ENCODE measurements at regions not wholly inside any gene's neighbourhood (a gene's known extent, or its start where the extent isn't known, plus 50 kb on each side); places are given as distances from the start of the nearest gene placed in this dataset.
"Not testable (repeated sequence)": the region's sequence is repeated elsewhere in the genome, so short reads cannot be mapped to it uniquely, and the experiment has no call there.

DNA sequence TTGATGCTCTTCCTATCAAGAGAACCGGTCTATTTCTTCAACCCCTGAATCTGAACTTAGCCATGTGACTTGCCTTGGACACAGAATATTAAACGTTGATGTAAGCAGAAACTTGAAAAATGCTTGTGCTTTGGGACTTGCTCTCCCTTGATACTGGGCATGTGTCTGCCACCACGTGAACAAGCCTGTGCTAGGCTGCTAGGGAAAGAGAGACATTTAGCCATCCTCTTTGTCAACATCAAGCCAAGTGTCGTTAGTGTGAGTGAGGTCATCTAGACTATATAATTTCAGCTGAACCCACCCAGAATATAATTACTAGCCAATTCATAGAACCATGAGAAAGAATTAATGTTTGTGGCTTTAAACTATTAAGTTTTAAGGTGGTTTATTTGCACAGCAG, 98.2 kb upstream of the TRHDE start:
- CTCF ChIA-PET = no interaction called here
- no peak for DNase-seq (ENCODE audit: extremely low spot score)
- POLR2A ChIA-PET = no interaction called here
- TF ChIP-seq NFRKB (IDR thresholded peaks at IDR 0.05) (no peak), PKNOX1 (IDR thresholded peaks at IDR 0.05) (no peak), TARDBP (IDR thresholded peaks at IDR 0.05) (no peak), ELF4 (IDR thresholded peaks at IDR 0.05) (no peak), SP1 (IDR thresholded peaks at IDR 0.05) (no peak), FOXM1 (IDR thresholded peaks at IDR 0.05; ENCODE audit: borderline replicate concordance) (no peak), HDGF (IDR thresholded peaks at IDR 0.05; ENCODE audit: borderline replicate concordance) (no peak), L3MBTL2 (conservative IDR thresholded peaks at IDR 0.05) (no peak), BHLHE40 (IDR thresholded peaks at IDR 0.05; ENCODE audit: borderline replicate concordance) (no peak), LEF1 (IDR thresholded peaks at IDR 0.05; ENCODE audit: borderline replicate concordance) (no peak), CTBP1 (IDR thresholded peaks at IDR 0.05; ENCODE audit: borderline replicate concordance) (no peak)

DNA sequence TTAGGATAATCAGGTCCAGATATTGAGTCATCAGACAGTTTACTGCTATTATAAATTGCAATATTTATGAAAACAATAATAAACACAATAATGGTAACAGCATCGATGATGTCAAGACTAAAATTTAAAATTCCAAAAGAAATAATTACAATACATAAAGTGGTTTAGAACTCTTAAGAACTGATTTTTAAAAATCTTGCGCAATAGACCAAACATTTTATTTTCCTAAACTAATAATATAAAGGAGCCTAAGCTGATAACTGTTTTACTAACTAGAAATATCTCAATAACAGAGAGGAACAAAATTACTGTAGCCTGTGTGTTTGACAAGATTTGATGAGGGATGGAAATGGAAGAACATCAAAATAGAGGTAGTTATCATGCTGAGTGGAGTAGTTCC, 93.9 kb upstream of the TRHDE start:
- TF ChIP-seq PKNOX1 (IDR thresholded peaks at IDR 0.05) = no peak
- no peak for TF ChIP-seq ARNT (IDR thresholded peaks at IDR 0.05)
- DNase-seq (ENCODE audit: extremely low spot score) = no peak
- ChIA-PET CTCF (no interaction called here), POLR2A (no interaction called here)

GRCh38 chr12:72178871-72179270, 93.3 kb upstream of the TRHDE start:
- ChIA-PET CTCF (no interaction called here), POLR2A (no interaction called here)
- DNase-seq (ENCODE audit: extremely low spot score) = no peak
- TF ChIP-seq LEF1 (IDR thresholded peaks at IDR 0.05; ENCODE audit: borderline replicate concordance) = no peak

GRCh38 chr12:72179841-72180240, 92.3 kb upstream of the TRHDE start:
- no peak for DNase-seq (ENCODE audit: extremely low spot score)
- POLR2A ChIA-PET = no interaction called here
- CTCF ChIA-PET = no interaction called here
- TF ChIP-seq TARDBP (IDR thresholded peaks at IDR 0.05) (no peak), FOXM1 (IDR thresholded peaks at IDR 0.05; ENCODE audit: borderline replicate concordance) (no peak), LEF1 (IDR thresholded peaks at IDR 0.05; ENCODE audit: borderline replicate concordance) (no peak), CTBP1 (IDR thresholded peaks at IDR 0.05; ENCODE audit: borderline replicate concordance) (no peak)

DNA sequence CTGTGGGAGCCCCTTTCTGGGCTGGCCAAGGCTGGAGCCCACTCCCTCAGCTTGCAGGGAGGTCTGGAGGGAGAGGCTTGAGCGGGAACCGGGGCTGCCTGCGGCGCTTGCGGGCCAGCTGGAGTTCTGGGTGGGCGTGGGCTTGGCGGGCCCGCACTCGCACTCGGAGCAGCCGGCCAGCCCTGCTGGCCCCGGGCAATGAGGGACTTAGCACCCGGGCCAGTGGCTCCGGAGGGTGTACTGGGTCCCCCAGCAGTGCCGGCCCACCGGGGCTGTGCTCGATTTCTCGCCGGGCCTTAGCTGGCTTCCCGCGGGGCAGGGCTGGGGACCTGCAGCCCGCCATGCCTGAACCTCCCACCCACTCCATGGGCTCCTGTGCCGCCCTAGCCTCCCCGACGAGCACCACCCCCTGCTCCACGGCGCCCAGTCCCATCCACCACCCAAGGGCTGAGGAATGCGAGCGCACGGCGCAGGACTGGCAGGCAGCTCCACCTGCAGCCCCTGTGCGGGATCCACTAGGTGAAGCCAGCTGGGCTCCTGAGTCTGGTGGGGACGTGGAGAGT, 87.1 kb upstream of the TRHDE start:
- DNase-seq (ENCODE audit: extremely low spot score); POLR2A ChIA-PET; CTCF ChIA-PET: not testable (repeated sequence)

DNA sequence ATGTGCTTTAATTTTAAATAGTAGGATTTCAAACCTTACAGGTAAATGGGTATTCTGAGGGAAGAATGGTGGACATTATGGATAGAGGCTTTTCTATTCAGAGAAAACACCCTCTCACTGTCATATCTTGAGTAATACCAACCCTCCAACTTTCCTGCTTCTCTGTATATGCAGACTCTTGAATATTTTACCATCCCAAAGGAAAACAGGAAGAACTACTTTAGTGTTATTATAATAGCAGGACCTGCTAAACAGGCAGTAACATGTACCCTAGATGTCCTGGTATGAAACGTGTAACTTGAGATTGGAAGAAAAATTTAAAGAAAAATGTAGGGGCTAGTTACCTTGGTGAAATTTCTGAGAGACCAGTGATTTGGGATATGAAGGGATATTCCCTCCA, 82.9 kb upstream of the TRHDE start:
- TF ChIP-seq ZNF384 (IDR thresholded peaks at IDR 0.05) = no peak
- TF ChIP-seq ARNT (IDR thresholded peaks at IDR 0.05) = no peak
- no peak for TF ChIP-seq PKNOX1 (IDR thresholded peaks at IDR 0.05)
- no peak for TF ChIP-seq FOXA1 (IDR thresholded peaks at IDR 0.05)
- TF ChIP-seq L3MBTL2 (conservative IDR thresholded peaks at IDR 0.05) = no peak
- TF ChIP-seq BHLHE40 (IDR thresholded peaks at IDR 0.05; ENCODE audit: borderline replicate concordance) = no peak
- TF ChIP-seq CTBP1 (IDR thresholded peaks at IDR 0.05; ENCODE audit: borderline replicate concordance) = no peak
- no peak for TF ChIP-seq TARDBP (IDR thresholded peaks at IDR 0.05)
- TF ChIP-seq SUZ12 (IDR thresholded peaks at IDR 0.05) = no peak
- no peak for TF ChIP-seq NFRKB (IDR thresholded peaks at IDR 0.05)
- no peak for TF ChIP-seq HDGF (IDR thresholded peaks at IDR 0.05; ENCODE audit: borderline replicate concordance)
- TF ChIP-seq SP1 (IDR thresholded peaks at IDR 0.05) = no peak
- no peak for TF ChIP-seq FOXM1 (IDR thresholded peaks at IDR 0.05; ENCODE audit: borderline replicate concordance)
- no peak for TF ChIP-seq ELF4 (IDR thresholded peaks at IDR 0.05)
- TF ChIP-seq LEF1 (IDR thresholded peaks at IDR 0.05; ENCODE audit: borderline replicate concordance) = no peak
- no peak for TF ChIP-seq FOXK2 (IDR thresholded peaks at IDR 0.05)
- CTCF ChIA-PET = no interaction called here
- POLR2A ChIA-PET = no interaction called here
- DNase-seq (ENCODE audit: extremely low spot score) = no peak

DNA sequence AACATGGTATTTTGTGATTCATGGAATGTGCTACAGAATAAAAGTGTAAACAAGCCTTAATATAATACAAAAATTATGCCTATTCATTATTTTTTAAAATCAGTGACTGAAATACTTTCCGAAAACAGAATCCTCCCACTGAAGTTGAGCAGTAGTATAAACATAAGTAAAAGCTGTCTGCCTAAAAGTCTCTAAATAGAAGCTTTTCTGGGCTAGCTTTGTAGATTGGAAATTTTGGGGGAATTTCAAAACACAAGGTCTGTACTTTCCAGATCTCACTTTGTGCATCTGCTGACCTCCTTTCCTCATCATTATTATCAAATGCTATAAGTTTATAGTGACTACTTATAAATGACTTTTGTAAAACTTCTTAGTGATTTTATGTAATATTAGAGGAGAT, 80.4 kb upstream of the TRHDE start:
- TF ChIP-seq ELF4 (IDR thresholded peaks at IDR 0.05) (no peak), ARNT (IDR thresholded peaks at IDR 0.05) (no peak), SP1 (IDR thresholded peaks at IDR 0.05) (no peak), ZNF384 (IDR thresholded peaks at IDR 0.05) (no peak), PKNOX1 (IDR thresholded peaks at IDR 0.05) (no peak), BHLHE40 (IDR thresholded peaks at IDR 0.05; ENCODE audit: borderline replicate concordance) (no peak), FOXK2 (IDR thresholded peaks at IDR 0.05) (no peak), NFRKB (IDR thresholded peaks at IDR 0.05) (no peak), TARDBP (IDR thresholded peaks at IDR 0.05) (no peak), LEF1 (IDR thresholded peaks at IDR 0.05; ENCODE audit: borderline replicate concordance) (no peak), HDGF (IDR thresholded peaks at IDR 0.05; ENCODE audit: borderline replicate concordance) (no peak), FOXA1 (IDR thresholded peaks at IDR 0.05) (no peak), L3MBTL2 (conservative IDR thresholded peaks at IDR 0.05) (no peak)
- no peak for DNase-seq (ENCODE audit: extremely low spot score)
- CTCF ChIA-PET = no interaction called here
- POLR2A ChIA-PET = no interaction called here

Data from HEK293T (cell line).